ENCODE measurements at regions not wholly inside any gene's neighbourhood (a gene's known extent, or its start where the extent isn't known, plus 50 kb on each side); places are given as distances from the start of the nearest gene placed in this dataset.

GRCh38 chr17:79387783-79388182, 223.1 kb downstream of the RBFOX3 start:
- TF ChIP-seq CTCF (IDR thresholded peaks at IDR 0.05) = no peak
- intact Hi-C loops (cut with DNase I; ENCODE audit: low total_unique reads) = no loop called here
- no peak overlapping the region for H3K4me3 ChIP-seq
- no peaks in the 10 kb centered on the region for H3K36me3 ChIP-seq
- no peaks in the 10 kb centered on the region for H3K9me3 ChIP-seq
- no peak for DNase-seq
- H3K27me3 ChIP-seq = peaks cover 0 to 81% of the 10 kb centered on the region in 2 donors
- H3K27ac ChIP-seq = no peak overlapping the region
- H3K4me1 ChIP-seq = peaks cover 0 to 11% (median 2%) of the 10 kb centered on the region in 4 donors

GRCh38 chr17:79385962-79386563, 224.8 kb downstream of the RBFOX3 start:
- H3K9me3 ChIP-seq = no peaks in the 10 kb centered on the region
- H3K4me3 ChIP-seq = no peak overlapping the region
- no peaks in the 10 kb centered on the region for H3K36me3 ChIP-seq
- intact Hi-C loops (cut with DNase I; ENCODE audit: low total_unique reads) = no loop called here
- H3K27me3 ChIP-seq = peaks cover 0 to 79% of the 10 kb centered on the region in 2 donors
- H3K27ac ChIP-seq = no peak overlapping the region
- H3K4me1 ChIP-seq = peaks cover 0 to 3% (median 0%) of the 10 kb centered on the region in 4 donors
- TF ChIP-seq CTCF (IDR thresholded peaks at IDR 0.05) = no peak
- no peak for DNase-seq

- Histone ChIP-seq H3K27ac (no peak overlapping the region), H3K36me3 (no peaks in the 10 kb centered on the region), H3K9me3 (no peaks in the 10 kb centered on the region), H3K27me3 (peaks cover 0 to 78% of the 10 kb centered on the region in 2 donors), H3K4me3 (no peak overlapping the region), H3K4me1 (no peaks in the 10 kb centered on the region)
- intact Hi-C loops (cut with DNase I; ENCODE audit: low total_unique reads) = no loop called here
- no peak for TF ChIP-seq CTCF (IDR thresholded peaks at IDR 0.05)
- DNase-seq = no peak
Measured at GRCh38 chr17:79382313-79382712, 228.5 kb downstream of the RBFOX3 start.

- intact Hi-C loops (cut with DNase I; ENCODE audit: low total_unique reads) = no loop called here
- no peak for DNase-seq
- H3K9me3 ChIP-seq = no peaks in the 10 kb centered on the region
- no peak overlapping the region for H3K27ac ChIP-seq
- no peaks in the 10 kb centered on the region for H3K4me1 ChIP-seq
- H3K4me3 ChIP-seq = no peak overlapping the region
- H3K27me3 ChIP-seq = peaks cover 0 to 91% of the 10 kb centered on the region in 2 donors
- TF ChIP-seq CTCF (IDR thresholded peaks at IDR 0.05) = no peak
- no peaks in the 10 kb centered on the region for H3K36me3 ChIP-seq
Measured at GRCh38 chr17:79379700-79380445, 231.0 kb downstream of the RBFOX3 start.

GRCh38 chr17:79377230-79377786, 233.5 kb downstream of the RBFOX3 start:
- H3K27ac ChIP-seq = no peak overlapping the region
- intact Hi-C loops (cut with DNase I; ENCODE audit: low total_unique reads) = no loop called here
- no peak overlapping the region for H3K4me3 ChIP-seq
- no peaks in the 10 kb centered on the region for H3K36me3 ChIP-seq
- TF ChIP-seq CTCF (IDR thresholded peaks at IDR 0.05) = no peak
- no peaks in the 10 kb centered on the region for H3K4me1 ChIP-seq
- DNase-seq = no peak
- peaks cover 0 to 92% of the 10 kb centered on the region in 2 donors for H3K27me3 ChIP-seq
- no peaks in the 10 kb centered on the region for H3K9me3 ChIP-seq
